Karpas-422 (cell line): ENCODE measurements at regions not wholly inside any gene's neighbourhood (a gene's known extent, or its start where the extent isn't known, plus 50 kb on each side); places are given as distances from the start of the nearest gene placed in this dataset.

ENCODE experiments used
- DNase-seq: peaks from one replicate; pipeline ENCODE4 v3.0.0-alpha.2; 2015
- H2AFZ ChIP-seq: fragments of 200-600 bp; sonication (generic); 2 replicates; pipeline ENCODE4 v1.6.1; 2014; ENCODE audit warnings: antibody characterized with exemption, low read length, mixed read lengths
- H3K27ac ChIP-seq: fragments of 200-600 bp; sonication (generic); 2 replicates; pipeline ENCODE4 v1.5.1; 2014; ENCODE audit warnings: mild to moderate bottlenecking, low read length, moderate library complexity
- H3K27me3 ChIP-seq: fragments of 200-600 bp; sonication (generic); 2 replicates; pipeline ENCODE4 v1.6.1; 2014; ENCODE audit warnings: low read length, mixed read lengths
- H3K36me3 ChIP-seq: fragments of 200-600 bp; sonication (generic); 2 replicates; pipeline ENCODE4 v1.6.1; 2014; ENCODE audit warnings: low read length, mixed read lengths; ENCODE audit not compliant: insufficient read depth
- H3K4me1 ChIP-seq: fragments of 200-600 bp; sonication (generic); 2 replicates; pipeline ENCODE4 v1.6.1; 2014; ENCODE audit warnings: mild to moderate bottlenecking, low read length, mixed read lengths
- H3K4me2 ChIP-seq: fragments of 200-600 bp; sonication (generic); 2 replicates; pipeline ENCODE4 v1.6.1; 2014; ENCODE audit warnings: low read length, low read depth, mild to moderate bottlenecking; ENCODE audit not compliant: poor library complexity, severe bottlenecking
- H3K4me3 ChIP-seq: fragments of 200-600 bp; sonication (generic); 2 replicates; pipeline ENCODE4 v1.5.1; 2014; ENCODE audit warnings: mild to moderate bottlenecking, antibody characterized with exemption, low read length, mixed read lengths
- H3K79me2 ChIP-seq: fragments of 200-600 bp; sonication (generic); 2 replicates; pipeline ENCODE4 v1.6.1; 2014; ENCODE audit warnings: mild to moderate bottlenecking, low read length, mixed read lengths
- H3K9ac ChIP-seq: fragments of 200-600 bp; sonication (generic); 2 replicates; pipeline ENCODE4 v1.6.0; 2014; ENCODE audit warnings: low read length
- H3K9me2 ChIP-seq: fragments of 200-600 bp; sonication (generic), shearing (Covaris generic); replicated peaks from 2 replicates; pipeline ENCODE4 v1.6.0; 2014; ENCODE audit warnings: mild to moderate bottlenecking, low read length, moderate library complexity; ENCODE audit not compliant: insufficient read depth
- H3K9me3 ChIP-seq: fragments of 300-700, 200-600 bp; sonication (generic); 2 replicates; pipeline ENCODE4 v1.6.1; 2014; ENCODE audit warnings: low read length, mixed read lengths
- H4K20me1 ChIP-seq: fragments of 200-600 bp; sonication (generic); 2 replicates; pipeline ENCODE4 v1.6.1; 2014; ENCODE audit warnings: mild to moderate bottlenecking, antibody characterized with exemption, low read length, low read depth; ENCODE audit not compliant: insufficient read depth

DNA sequence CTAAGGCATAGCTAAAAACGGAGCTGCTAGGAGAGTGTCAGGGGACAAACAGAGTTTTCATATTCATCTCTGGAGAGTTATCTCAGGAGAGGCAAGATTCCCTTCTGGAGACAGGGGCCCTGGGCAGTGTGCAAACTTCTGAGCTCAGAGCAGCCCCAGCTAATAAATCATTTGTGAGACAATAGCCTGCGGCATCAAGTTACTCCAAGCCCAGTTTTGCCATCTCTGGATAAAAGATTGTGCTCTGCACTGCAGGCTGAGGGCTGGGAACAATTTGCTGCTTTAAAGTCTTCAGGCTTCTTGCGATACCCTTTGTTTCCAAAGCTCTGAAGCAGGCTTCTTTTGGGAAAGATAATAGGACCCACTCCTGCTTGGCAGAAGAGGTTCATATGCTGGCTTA is 164.3 kb upstream of the BRINP1 start:
- no peak overlapping the region for H3K4me2 ChIP-seq
- H4K20me1 ChIP-seq, result no peaks in the 10 kb centered on the region
- H3K9ac ChIP-seq, result no peak overlapping the region
- H3K79me2 ChIP-seq, result no peaks in the 10 kb centered on the region
- H3K36me3 ChIP-seq, result no peaks in the 10 kb centered on the region
- no peaks in the 10 kb centered on the region for H3K9me3 ChIP-seq
- no peaks in the 10 kb centered on the region for H3K27me3 ChIP-seq
- H3K9me2 ChIP-seq, result no peaks in the 10 kb centered on the region
- no peak for DNase-seq
- H3K4me1 ChIP-seq, result no peaks in the 10 kb centered on the region
- H2AFZ ChIP-seq, result no peak overlapping the region
- no peak overlapping the region for H3K4me3 ChIP-seq
- no peak overlapping the region for H3K27ac ChIP-seq

DNA sequence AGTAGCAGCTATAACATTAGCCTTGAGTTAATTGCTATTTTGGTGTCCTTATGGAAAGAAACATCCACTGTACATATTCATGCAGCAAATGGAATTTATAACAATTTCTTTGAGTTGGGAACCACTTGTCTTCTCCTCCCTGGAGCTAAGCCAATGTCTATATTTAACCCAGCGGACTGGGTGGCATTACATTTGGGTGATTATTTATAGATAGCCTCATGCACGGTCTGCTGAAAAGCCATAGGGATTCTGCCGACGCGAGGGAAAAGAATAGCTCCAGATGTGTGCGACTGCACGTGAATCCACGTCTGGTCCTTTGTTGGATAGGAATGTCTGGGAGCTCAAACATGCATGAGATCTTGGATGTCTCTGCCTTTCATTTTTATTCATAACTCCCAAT is 157.5 kb upstream of the BRINP1 start:
- Histone ChIP-seq H3K27ac (no peak overlapping the region), H4K20me1 (no peaks in the 10 kb centered on the region), H3K9ac (no peak overlapping the region), H3K27me3 (no peaks in the 10 kb centered on the region), H3K4me2 (no peak overlapping the region), H3K4me3 (no peak overlapping the region), H3K79me2 (no peaks in the 10 kb centered on the region), H3K4me1 (no peaks in the 10 kb centered on the region), H3K36me3 (no peaks in the 10 kb centered on the region), H3K9me3 (no peaks in the 10 kb centered on the region), H3K9me2 (no peaks in the 10 kb centered on the region), H2AFZ (no peak overlapping the region)
- DNase-seq, result no peak

DNA sequence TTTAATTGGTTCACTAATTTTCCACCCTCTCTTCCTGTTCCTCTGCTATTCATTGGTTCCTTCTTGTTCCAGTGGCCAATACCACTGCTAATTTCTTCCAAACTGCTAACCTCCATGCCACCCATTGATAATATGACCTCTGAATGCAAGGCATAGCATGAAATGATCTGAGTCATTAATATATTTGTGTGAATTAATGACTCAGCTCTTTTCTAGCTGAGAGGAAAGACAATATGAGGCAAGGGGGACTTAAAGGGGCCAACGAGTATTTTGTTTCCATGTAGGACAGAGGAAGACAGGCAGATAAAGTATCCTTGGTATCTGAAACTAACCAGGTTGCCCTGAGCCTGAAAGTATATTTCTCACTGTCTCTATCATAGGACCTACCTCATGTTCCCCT is 154.3 kb upstream of the BRINP1 start:
- H3K9me3 ChIP-seq, result no peaks in the 10 kb centered on the region
- no peak overlapping the region for H3K4me3 ChIP-seq
- no peak for DNase-seq
- no peaks in the 10 kb centered on the region for H3K9me2 ChIP-seq
- no peak overlapping the region for H3K9ac ChIP-seq
- no peaks in the 10 kb centered on the region for H3K4me1 ChIP-seq
- no peak overlapping the region for H2AFZ ChIP-seq
- no peaks in the 10 kb centered on the region for H3K27me3 ChIP-seq
- no peaks in the 10 kb centered on the region for H4K20me1 ChIP-seq
- H3K4me2 ChIP-seq, result no peak overlapping the region
- no peaks in the 10 kb centered on the region for H3K79me2 ChIP-seq
- no peak overlapping the region for H3K27ac ChIP-seq
- H3K36me3 ChIP-seq, result no peaks in the 10 kb centered on the region

DNA sequence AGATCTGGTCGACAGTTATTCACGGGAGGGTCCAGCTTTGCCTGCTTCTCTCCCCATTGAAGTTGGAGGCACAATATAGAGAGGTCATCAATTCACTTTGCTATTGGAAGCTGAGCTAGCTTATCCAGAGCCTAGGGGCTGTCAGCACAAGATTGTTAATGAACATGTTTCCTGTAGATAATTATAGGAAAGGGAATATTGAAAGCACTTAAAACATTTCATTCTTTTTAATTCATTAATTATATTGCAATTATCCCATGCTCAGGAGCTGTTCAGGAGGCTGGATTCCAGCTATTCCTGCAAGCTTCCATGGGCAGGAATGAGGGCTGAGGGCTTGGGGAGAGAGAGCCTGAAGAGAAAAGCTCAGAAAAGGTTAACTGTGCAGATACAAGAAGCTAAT is 153.1 kb upstream of the BRINP1 start:
- DNase-seq, result no peak
- H2AFZ ChIP-seq, result no peak overlapping the region
- no peaks in the 10 kb centered on the region for H3K27me3 ChIP-seq
- H3K9ac ChIP-seq, result no peak overlapping the region
- no peaks in the 10 kb centered on the region for H3K9me3 ChIP-seq
- H3K79me2 ChIP-seq, result no peaks in the 10 kb centered on the region
- no peaks in the 10 kb centered on the region for H3K4me1 ChIP-seq
- no peak overlapping the region for H3K4me2 ChIP-seq
- no peaks in the 10 kb centered on the region for H3K36me3 ChIP-seq
- no peak overlapping the region for H3K27ac ChIP-seq
- H3K4me3 ChIP-seq, result no peak overlapping the region
- H4K20me1 ChIP-seq, result no peaks in the 10 kb centered on the region
- H3K9me2 ChIP-seq, result no peaks in the 10 kb centered on the region

DNA sequence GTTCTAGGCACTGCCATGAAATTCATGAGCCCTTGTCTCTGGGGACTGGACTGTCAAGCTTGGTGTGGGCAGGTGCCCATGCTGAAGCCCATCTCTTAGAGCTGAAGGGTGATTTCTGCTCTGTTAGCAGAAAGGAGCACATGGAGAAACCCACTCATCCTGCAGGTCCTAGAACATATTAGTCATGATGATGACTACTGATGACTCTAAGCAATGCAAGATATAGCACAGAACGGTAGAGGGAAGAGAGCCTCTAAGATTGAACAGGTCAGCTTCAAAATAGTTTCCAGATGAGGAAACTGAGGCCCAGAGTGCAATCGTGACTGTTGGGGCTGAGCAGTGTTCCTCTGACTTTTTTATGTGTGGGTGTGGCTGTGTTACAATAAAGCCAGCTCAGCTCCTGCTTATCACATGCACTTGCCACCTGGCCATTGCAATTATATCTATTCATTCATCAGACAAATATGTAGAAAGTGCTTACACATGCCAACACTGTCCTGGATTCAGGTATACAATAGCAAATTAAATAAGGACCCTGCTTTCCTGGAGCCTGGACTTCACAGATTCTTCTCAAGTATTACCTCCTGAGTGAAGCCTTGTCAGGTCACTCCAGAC is 140.2 kb upstream of the BRINP1 start:
- Histone ChIP-seq H3K9ac (no peak overlapping the region), H2AFZ (no peak overlapping the region), H3K4me2 (no peak overlapping the region), H3K27ac (no peak overlapping the region), H3K9me2 (no peaks in the 10 kb centered on the region), H3K4me3 (no peak overlapping the region), H3K4me1 (no peaks in the 10 kb centered on the region), H3K9me3 (no peaks in the 10 kb centered on the region), H3K36me3 (no peaks in the 10 kb centered on the region), H4K20me1 (no peaks in the 10 kb centered on the region), H3K79me2 (no peaks in the 10 kb centered on the region), H3K27me3 (no peaks in the 10 kb centered on the region)
- DNase-seq, result no peak

DNA sequence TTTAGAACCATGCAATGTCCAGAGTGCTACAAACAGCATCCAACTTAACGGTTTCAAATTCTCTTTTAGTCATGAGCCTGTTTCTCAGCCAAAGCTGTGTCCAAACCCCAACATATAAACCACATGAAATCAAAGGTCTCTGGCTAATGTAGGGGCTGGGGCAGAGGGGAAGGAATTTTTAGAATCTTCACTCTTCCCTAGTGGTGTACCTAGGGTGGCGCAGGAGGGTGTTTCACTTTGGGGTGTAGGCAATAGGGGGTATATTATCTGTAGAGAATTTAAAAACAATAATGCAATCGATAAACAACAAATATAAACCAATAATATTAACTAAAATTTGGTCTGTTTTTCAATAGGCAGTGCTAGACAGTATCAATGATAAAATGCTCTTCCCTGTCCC is 132.1 kb upstream of the BRINP1 start:
- Histone ChIP-seq H3K9ac (no peak overlapping the region), H3K4me2 (no peak overlapping the region), H3K4me3 (no peak overlapping the region), H3K36me3 (no peaks in the 10 kb centered on the region), H3K9me2 (no peaks in the 10 kb centered on the region), H2AFZ (no peak overlapping the region), H4K20me1 (no peaks in the 10 kb centered on the region), H3K79me2 (no peaks in the 10 kb centered on the region), H3K4me1 (no peaks in the 10 kb centered on the region), H3K9me3 (no peaks in the 10 kb centered on the region), H3K27ac (no peak overlapping the region), H3K27me3 (no peaks in the 10 kb centered on the region)
- DNase-seq, result no peak

DNA sequence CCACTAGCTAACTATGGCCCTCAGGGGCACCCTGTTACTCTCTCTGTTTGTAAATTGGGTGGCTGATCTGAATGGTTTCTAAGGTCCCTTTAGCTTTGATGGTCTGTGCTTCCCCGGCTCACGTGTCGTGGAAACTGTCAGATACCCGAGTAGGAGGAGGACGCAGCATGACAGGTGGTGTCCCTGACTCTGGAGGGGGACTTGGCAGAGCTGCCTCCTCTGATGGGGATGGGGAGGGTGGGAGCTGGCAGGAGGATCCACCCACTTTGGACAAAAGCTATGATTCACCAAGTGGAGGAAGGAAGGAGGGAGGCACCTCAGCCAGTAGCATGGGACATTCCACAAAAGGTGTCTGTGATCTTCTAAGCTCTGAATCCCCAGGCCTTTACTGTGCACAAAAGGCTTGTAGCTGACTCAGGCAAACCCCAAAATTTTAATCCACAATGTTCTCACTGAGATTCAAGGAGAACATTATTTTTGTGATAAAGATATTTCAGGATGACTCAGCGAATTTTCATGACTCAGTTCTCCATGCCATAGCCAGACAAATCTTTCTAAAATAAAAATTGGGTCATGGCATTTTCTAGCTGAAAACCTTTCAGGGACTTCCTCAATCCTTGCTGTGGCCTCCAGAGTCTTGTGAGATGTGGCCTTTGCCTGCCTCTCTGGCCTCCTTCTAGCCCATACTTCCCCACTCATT is 131.0 kb upstream of the BRINP1 start:
- no peaks in the 10 kb centered on the region for H3K79me2 ChIP-seq
- H3K27ac ChIP-seq, result no peak overlapping the region
- H3K9me3 ChIP-seq, result no peaks in the 10 kb centered on the region
- H3K36me3 ChIP-seq, result no peaks in the 10 kb centered on the region
- no peaks in the 10 kb centered on the region for H3K9me2 ChIP-seq
- DNase-seq, result no peak
- no peaks in the 10 kb centered on the region for H3K27me3 ChIP-seq
- H2AFZ ChIP-seq, result no peak overlapping the region
- H4K20me1 ChIP-seq, result no peaks in the 10 kb centered on the region
- no peaks in the 10 kb centered on the region for H3K4me1 ChIP-seq
- H3K9ac ChIP-seq, result no peak overlapping the region
- no peak overlapping the region for H3K4me3 ChIP-seq
- H3K4me2 ChIP-seq, result no peak overlapping the region

DNA sequence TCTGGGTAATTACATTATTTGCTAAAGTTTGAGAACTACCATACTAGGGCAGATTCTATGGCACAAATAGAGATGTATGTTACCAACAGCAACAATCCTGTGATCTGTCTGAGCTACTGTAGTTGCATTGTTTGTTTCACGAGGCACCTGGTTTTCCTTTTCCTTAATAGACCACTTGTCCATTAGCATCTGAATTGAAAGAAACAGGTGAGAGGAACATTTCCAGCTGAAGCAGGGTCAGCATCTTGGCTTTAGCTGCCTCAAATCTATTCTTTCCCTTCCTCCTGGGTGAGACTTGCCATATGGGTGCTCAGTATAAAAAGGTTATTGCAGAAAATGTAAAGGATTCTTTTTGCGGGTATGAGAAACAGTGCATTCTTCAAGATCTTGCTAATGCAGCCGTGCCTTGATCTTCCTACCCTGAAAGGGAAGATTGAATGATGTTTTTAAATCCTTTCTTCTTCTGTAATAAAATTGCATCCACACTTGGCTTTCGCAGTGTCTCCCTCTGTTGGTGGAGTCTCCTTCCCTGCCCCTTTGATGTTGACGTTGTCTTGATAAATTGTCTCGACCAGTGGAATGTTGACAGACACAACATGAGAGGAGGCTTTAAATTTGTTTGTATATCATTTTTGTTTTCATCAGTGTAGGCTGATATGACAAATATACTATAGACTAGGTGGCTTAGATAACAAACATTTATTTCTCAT is 118.0 kb upstream of the BRINP1 start:
- Histone ChIP-seq H3K36me3 (no peaks in the 10 kb centered on the region), H3K4me2 (no peak overlapping the region), H2AFZ (no peak overlapping the region), H3K27me3 (no peaks in the 10 kb centered on the region), H3K79me2 (no peaks in the 10 kb centered on the region), H3K4me1 (no peaks in the 10 kb centered on the region), H4K20me1 (no peaks in the 10 kb centered on the region), H3K9me3 (no peaks in the 10 kb centered on the region), H3K27ac (no peak overlapping the region), H3K9me2 (no peaks in the 10 kb centered on the region), H3K4me3 (no peak overlapping the region), H3K9ac (no peak overlapping the region)
- no peak for DNase-seq
